Vagina (tissue), 2 donors: ENCODE measurements at regions not wholly inside any gene's neighbourhood (a gene's known extent, or its start where the extent isn't known, plus 50 kb on each side); places are given as distances from the start of the nearest gene placed in this dataset.

Experiments used
- DNase-seq, 2 donors: peaks; one replicate each; pipeline ENCODE4 v3.0.0-alpha.2; 2017; ENCODE audit errors: extremely low spot score in 2 of 2
- H3K27ac ChIP-seq: fragments of 200-600 bp; sonication (generic); one replicate; pipeline ENCODE4 v1.5.1; 2019
- H3K27me3 ChIP-seq: fragments of 200-600 bp; sonication (generic); one replicate; pipeline ENCODE4 v1.5.1; 2019
- H3K36me3 ChIP-seq, 2 donors: fragments of 200-600 bp; sonication (generic); one replicate each; pipeline ENCODE4 v1.5.1; 2017 to 2019
- H3K4me1 ChIP-seq: fragments of 200-600 bp; sonication (generic); one replicate; pipeline ENCODE4 v1.5.1; 2019
- H3K4me3 ChIP-seq, 2 donors: fragments of 200-600 bp; sonication (generic); 1 replicate in 1 of 2; 2 replicates in 1 of 2; pipeline ENCODE4 v1.5.1; 2016 to 2019
- H3K9me3 ChIP-seq: fragments of 200-600 bp; sonication (generic); one replicate; pipeline ENCODE4 v1.5.1; 2019
- CTCF ChIP-seq, 3 experiments: fragments of 450-650 bp in 2 of 3; fragments of 200-600 bp in 1 of 3; sonication (generic) in 1 of 3; IDR thresholded peaks; one replicate each; pipeline ENCODE4 v1.5.1; 2017 to 2019; ENCODE audit warnings: antibody characterized with exemption in 3 of 3, mild to moderate bottlenecking in 2 of 3, moderate library complexity in 2 of 3
- POLR2A ChIP-seq, 2 donors: fragments of 450-650 bp; IDR thresholded peaks; one replicate each; pipeline ENCODE4 v1.6.1; 2017; ENCODE audit warnings: antibody characterized with exemption in 2 of 2, mild to moderate bottlenecking in 2 of 2, moderate library complexity in 2 of 2
- POLR2AphosphoS5 ChIP-seq, 2 donors: sonication (generic); formaldehyde crosslinking; IDR thresholded peaks; one replicate each; pipeline ENCODE4 v1.9.0; 2017; ENCODE audit warnings: antibody characterized with exemption in 2 of 2, mild to moderate bottlenecking in 2 of 2, low read depth in 1 of 2; ENCODE audit not compliant: insufficient read depth in 1 of 2
- intact Hi-C: fragments of 100-400 bp; cut with DNase I; formaldehyde crosslinking; loops from one replicate; pipeline ENCODE4 v1.15.1; 2023

GRCh38 chr15:93261845-93262244 lies 172.8 kb upstream of the RGMA start:
- intact Hi-C loops: no loop called here
- TF ChIP-seq CTCF (IDR thresholded peaks at IDR 0.05) (no peak), POLR2A (IDR thresholded peaks at IDR 0.05) (no peak), POLR2AphosphoS5 (IDR thresholded peaks at IDR 0.05; ENCODE audit: insufficient read depth in 1 of 2, low read depth in 1 of 2) (no peak)
- Histone ChIP-seq H3K36me3 (no peaks in the 10 kb centered on the region), H3K27ac (no peak overlapping the region), H3K9me3 (no peaks in the 10 kb centered on the region), H3K27me3 (no peaks in the 10 kb centered on the region), H3K4me3 (no peak overlapping the region), H3K4me1 (no peaks in the 10 kb centered on the region)
- DNase-seq: no peak

- intact Hi-C loops: no loop called here
- no peak for DNase-seq
- no peak overlapping the region for H3K27ac ChIP-seq
Measured at GRCh38 chr15:93257920-93258319, 168.9 kb upstream of the RGMA start.

DNA sequence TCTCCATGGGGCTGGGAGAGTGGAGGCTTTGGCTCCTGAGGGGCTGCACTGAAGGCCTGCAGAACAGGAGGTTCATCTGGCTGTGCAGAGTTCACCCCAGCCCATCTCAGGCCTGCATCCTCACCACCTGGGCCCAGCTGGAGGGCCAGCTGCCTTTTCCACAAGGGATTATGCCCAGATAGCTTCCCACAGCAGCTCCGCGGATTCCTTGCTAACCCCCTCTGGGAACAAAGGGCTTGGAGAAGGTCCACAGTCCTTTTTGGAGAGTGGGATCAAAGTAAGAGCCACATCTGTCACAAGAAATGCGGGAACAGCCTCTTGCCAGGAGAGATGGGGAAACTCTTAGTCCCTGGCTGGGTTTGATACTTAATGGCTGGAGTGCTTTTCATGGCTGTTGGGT lies 164.7 kb upstream of the RGMA start:
- intact Hi-C loops: no loop called here

More at GRCh38 chr15:93257920-93258319, 168.9 kb upstream of the RGMA start:
- no peak for TF ChIP-seq CTCF (IDR thresholded peaks at IDR 0.05)
- TF ChIP-seq POLR2AphosphoS5 (IDR thresholded peaks at IDR 0.05; ENCODE audit: insufficient read depth in 1 of 2, low read depth in 1 of 2): no peak
- TF ChIP-seq POLR2A (IDR thresholded peaks at IDR 0.05): no peak
- Histone ChIP-seq H3K27me3 (no peaks in the 10 kb centered on the region), H3K4me1 (no peaks in the 10 kb centered on the region), H3K36me3 (no peaks in the 10 kb centered on the region), H3K4me3 (no peak overlapping the region), H3K9me3 (no peaks in the 10 kb centered on the region)

GRCh38 chr15:93252780-93253179 lies 163.8 kb upstream of the RGMA start:
- no peak overlapping the region for H3K27ac ChIP-seq
- intact Hi-C loops: no loop called here
- H3K9me3 ChIP-seq: no peaks in the 10 kb centered on the region
- TF ChIP-seq POLR2A (IDR thresholded peaks at IDR 0.05) (no peak), POLR2AphosphoS5 (IDR thresholded peaks at IDR 0.05; ENCODE audit: insufficient read depth in 1 of 2, low read depth in 1 of 2) (no peak), CTCF (IDR thresholded peaks at IDR 0.05) (no peak)
- no peaks in the 10 kb centered on the region for H3K36me3 ChIP-seq
- no peaks in the 10 kb centered on the region for H3K27me3 ChIP-seq
- no peak overlapping the region for H3K4me3 ChIP-seq
- no peak for DNase-seq
- no peaks in the 10 kb centered on the region for H3K4me1 ChIP-seq

More for the DNA sequence above, 164.7 kb upstream of the RGMA start:
- no peaks in the 10 kb centered on the region for H3K36me3 ChIP-seq
- DNase-seq: no peak
- H3K27me3 ChIP-seq: no peaks in the 10 kb centered on the region
- no peak overlapping the region for H3K4me3 ChIP-seq
- no peaks in the 10 kb centered on the region for H3K9me3 ChIP-seq
- H3K4me1 ChIP-seq: no peaks in the 10 kb centered on the region
- TF ChIP-seq POLR2AphosphoS5 (IDR thresholded peaks at IDR 0.05; ENCODE audit: insufficient read depth in 1 of 2, low read depth in 1 of 2) (no peak), CTCF (IDR thresholded peaks at IDR 0.05) (no peak), POLR2A (IDR thresholded peaks at IDR 0.05) (no peak)
- no peak overlapping the region for H3K27ac ChIP-seq

DNA sequence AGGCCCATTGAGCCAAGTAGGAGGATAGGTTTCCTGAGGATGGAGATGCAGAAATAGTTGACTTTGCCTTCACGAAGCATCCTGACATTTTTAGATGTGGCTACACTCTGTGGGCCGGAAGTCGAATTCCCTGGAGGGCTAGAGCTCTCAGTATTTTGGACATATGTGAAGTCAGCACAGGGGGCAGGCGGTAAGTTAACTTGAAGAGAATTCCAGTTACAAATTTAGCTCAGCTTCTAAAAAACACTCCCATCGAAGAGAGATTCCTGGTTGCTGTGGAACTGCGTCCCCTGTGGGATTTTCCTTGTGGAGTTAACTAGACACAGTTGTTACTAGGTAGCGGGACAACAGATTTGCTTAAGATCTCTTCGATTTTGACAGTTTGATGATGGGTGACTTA lies 161.9 kb upstream of the RGMA start:
- H3K4me3 ChIP-seq: no peak overlapping the region
- no peaks in the 10 kb centered on the region for H3K4me1 ChIP-seq
- intact Hi-C loops: no loop called here
- DNase-seq: no peak
- no peaks in the 10 kb centered on the region for H3K9me3 ChIP-seq
- TF ChIP-seq POLR2A (IDR thresholded peaks at IDR 0.05) (no peak), POLR2AphosphoS5 (IDR thresholded peaks at IDR 0.05; ENCODE audit: insufficient read depth in 1 of 2, low read depth in 1 of 2) (no peak), CTCF (IDR thresholded peaks at IDR 0.05) (no peak)
- H3K36me3 ChIP-seq: no peaks in the 10 kb centered on the region
- no peaks in the 10 kb centered on the region for H3K27me3 ChIP-seq
- H3K27ac ChIP-seq: no peak overlapping the region
